ACHN (cell line): ENCODE measurements at regions not wholly inside any gene's neighbourhood (a gene's known extent, or its start where the extent isn't known, plus 50 kb on each side); places are given as distances from the start of the nearest gene placed in this dataset.

Experiments used
- DNase-seq: peaks from one replicate; pipeline ENCODE4 v3.0.0-alpha.2; 2015
- in situ Hi-C: cut with HindIII; loops from 2 replicates; pipeline ENCODE4 v1.10.0; 2017; ENCODE audit warnings: low sequenced_read_pairs, low pct_ligation_motif_present, low pct_unique_long_range_greater_than_20kb

DNA sequence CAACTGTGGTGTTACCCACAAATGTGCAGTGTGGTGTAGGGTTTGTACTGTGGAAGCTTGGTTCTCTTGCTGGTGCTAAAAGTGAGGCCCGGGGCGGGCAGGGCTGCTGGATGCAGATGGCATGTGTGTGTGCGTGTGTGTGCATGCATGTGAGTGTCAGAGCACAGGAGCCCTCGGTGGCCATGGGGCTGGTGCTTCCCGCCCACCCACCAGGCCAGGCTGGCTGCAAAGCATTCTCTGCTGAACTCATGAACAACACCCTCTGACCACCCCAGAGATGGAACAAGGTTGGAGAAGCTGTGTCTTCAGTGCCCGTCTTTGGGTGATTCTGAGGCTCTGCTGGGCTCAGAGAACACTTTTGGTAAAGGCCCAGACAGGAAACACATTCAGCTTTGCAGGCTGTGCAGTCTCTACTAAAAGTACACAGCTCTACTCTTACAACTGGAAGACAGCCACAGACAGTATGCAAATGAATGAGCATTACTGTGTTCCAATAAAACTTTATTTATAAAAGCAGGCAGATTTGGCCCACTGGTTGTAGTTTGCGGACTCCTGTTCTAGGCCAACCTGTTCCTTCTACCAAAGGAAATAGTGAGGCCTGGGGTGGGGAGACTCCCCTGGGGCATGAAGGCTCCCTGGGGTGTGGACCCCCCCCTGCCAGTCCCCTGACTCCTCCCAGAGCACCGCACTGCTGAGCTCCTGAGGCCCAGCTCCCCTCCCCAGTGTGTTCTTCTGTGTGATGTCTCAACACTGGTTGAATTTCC, 225.3 kb upstream of the HDAC4 start:
- in situ Hi-C loops = no loop called here

DNA sequence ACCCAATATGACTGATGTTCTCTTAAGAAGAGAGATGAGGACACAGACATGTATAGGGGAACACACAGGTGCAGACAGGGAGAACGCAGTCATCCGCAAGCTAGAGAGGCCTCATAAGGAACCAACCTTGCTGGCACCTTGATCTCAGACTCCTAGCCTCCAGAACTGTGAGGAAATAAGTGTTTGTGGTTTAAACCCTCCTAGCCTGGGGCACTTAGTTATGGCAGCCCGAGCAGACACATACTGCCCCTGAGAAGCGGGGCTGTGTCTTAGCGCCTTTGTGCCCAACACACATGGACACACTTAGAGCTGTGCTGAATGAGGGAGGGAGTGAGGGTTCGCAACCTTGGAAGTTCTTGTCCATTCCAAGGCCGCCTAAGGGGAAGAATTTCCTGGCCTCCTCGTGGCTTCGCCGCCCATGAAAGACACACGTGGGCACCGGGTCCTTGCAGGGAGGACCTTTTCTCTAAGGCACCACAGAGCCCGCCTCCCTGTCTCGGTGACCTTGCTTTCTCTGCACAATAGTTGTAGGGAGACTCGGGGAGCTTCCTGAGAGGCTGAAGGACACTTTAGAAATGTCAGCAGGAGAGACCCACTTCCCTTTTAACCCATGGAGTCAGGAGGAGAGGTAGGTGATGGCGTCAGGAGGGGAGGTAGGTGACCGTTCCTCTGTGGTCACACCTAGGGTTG, 224.5 kb upstream of the HDAC4 start:
- in situ Hi-C loops = no loop called here

More for the DNA sequence above, 225.3 kb upstream of the HDAC4 start:
- no peak for DNase-seq

DNA sequence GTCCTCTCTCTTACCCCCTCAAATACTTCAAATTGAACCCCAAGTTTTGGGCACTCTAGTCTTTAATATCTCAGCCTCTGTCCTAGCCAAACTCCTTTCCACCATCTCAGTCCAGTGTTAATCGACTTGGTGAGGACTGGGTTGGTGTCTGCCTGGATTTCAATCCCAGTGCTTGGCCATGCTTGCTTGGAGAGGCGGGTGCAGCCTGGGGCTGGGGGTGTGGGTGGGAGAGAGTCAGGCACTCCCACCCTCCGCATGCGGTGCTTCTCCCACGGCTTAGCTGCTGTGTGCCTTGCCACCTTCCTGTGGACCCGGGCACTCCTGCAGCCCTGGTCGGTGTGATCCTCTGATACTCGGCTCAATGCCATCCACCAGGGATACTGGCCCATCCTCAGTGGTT, 220.8 kb upstream of the HDAC4 start:
- DNase-seq = no peak
- in situ Hi-C loops = no loop called here

More for the DNA sequence above, 224.5 kb upstream of the HDAC4 start:
- DNase-seq = no peak

DNA sequence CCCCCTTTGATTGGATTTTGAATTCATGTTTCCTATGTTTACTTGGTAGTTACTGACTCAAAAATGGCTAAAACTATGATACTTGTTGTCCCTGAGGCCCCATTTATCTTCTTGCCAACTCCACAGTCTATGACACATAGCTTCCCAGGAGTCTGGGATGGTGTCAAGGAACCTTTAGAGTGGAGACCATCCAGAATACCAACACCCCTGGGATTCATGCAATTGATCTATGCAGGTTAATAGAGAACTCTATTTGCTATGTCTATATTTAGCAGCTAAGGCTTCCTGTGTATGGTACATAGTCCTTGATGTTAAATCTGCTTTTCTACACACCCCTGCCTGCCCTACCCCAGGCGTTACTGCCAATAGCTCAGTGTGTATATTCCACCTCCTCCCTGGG, 218.5 kb upstream of the HDAC4 start:
- in situ Hi-C loops = no loop called here
- no peak for DNase-seq

DNA sequence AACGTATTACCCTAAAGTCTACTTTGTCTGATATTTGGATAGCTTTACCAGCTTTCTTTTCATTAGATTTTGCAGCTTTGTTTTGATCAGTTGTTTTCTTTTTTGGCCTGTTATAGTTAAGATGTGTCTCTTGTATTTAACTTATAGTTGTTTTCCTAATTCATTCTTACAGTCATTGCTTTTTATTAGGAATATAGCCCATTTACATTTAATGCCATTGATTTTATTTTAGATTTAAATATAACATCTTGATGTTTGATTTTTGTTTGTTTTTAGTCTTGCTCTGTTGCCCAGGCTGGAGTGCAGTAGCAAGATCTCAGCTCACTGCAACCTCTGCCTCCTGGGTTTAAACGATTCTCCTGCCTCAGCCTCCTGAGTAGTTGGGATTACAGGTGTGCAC, 215.9 kb upstream of the HDAC4 start:
- in situ Hi-C loops = no loop called here
- no peak for DNase-seq

DNA sequence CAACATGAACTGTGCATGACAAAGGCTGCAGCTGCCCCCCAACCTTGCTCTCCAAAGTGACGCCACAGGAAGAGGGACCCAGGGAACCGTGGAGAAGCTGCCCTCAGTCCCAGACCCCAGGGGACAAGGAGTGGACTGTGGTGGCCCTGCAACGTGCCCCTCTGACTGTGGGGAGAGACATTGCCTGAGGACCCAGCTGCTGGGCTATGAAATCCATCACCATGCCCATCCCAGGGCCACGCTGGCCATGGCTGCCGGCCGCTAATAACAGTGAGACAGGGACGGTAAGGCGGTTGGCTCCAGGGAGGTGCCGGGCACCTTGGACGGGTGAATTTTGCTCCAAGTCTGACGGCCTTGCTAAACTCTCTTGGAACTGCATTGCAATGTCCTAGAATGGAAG, 211.3 kb upstream of the HDAC4 start:
- DNase-seq = no peak
- in situ Hi-C loops = no loop called here

DNA sequence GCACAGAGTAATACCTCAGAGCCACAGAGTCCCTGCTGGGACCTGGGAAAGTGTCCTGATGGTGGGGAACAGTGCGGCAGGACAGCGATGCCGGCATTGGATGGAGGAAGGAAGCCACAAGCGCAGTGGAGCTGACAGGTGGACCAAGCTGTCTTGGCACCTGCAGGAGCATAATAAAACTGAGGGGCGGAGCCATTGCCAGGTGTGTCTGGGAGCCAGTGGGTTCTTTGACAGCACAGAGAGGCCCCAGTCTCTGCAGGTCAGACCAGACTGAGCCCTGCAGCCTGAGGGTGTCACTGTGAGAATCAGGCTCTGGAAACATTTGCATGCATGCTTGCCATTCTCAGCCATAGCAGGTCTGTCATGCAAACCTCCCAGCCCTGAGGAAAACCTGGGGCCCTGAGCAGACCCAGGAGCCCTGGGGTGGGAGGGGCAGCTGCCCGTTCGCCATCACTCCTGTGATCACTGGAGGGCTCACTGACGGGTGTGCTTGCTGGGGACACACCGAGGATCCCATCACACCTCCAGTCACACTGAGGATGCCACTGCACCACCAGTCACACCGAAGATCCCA, 210.5 kb upstream of the HDAC4 start:
- DNase-seq = no peak
- in situ Hi-C loops = no loop called here

DNA sequence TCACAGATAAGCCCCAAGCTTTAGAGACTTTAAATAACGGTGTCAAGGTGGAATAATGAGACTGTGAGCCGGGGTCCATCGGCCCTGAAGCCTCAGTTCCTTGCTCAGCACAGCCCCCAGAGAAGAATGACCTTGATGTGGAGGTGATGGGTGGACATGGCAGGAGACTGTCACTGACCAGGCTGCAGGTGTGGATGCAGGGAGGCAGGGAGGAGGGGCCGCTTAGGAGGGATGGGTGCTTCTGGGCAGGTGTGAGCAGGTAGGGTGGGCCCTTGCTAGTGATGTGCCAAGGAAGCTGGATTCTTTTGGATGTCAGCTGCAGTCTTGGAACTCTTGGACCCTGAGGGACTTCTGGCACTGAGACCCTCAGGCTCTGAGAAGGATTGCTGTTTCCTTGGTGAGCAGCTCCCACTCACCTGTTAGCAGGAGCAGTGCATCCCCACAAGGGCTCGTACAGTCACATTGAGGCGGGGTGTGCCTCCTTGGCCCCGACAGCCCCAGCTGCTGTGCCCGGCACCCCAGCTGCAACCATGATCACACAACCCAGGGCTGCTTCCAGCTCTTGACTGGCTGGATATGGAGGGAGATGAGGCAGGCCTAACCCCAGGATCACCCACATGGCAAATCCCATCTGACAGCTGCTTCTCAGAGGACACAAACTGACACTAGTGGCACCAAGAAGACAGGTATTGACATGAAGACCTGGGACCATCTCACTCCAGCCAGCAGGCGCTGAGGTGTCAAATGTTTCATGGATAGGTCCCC, 209.8 kb upstream of the HDAC4 start:
- no peak for DNase-seq
- in situ Hi-C loops = no loop called here

DNA sequence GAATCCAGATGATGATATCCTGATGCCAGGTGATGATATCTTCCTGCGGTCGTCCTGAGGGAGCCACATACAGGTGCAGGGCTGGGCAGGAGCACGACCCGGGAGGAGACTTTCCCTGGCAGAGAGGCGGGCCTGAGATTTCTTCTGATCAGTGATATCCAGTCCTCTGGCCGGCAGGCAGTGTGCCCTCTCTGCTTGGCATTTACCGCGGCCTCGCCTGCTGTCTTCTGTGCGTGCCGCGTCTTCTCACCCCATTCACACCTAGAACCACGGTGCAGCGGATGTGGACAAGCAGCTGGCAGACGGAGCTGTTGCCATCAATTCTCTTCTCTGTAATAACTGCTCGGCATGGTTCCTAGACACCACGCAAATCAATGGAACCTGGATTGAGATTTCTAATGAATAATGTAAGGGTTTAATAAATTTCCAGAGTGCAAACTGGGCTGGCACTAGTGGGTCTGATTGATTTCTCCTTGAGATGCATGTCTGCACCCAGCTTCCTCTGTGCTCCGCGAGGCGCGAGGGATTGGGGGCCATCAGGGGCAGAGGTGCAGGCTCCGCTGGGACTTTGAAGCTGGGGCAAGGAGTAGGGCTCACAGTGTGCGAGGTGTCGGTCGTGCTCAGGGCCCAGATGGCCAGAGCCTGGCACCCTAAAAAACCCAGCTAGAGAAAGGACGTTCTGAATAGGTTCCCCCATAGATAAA, 208.9 kb upstream of the HDAC4 start:
- DNase-seq = no peak
- in situ Hi-C loops = no loop called here

DNA sequence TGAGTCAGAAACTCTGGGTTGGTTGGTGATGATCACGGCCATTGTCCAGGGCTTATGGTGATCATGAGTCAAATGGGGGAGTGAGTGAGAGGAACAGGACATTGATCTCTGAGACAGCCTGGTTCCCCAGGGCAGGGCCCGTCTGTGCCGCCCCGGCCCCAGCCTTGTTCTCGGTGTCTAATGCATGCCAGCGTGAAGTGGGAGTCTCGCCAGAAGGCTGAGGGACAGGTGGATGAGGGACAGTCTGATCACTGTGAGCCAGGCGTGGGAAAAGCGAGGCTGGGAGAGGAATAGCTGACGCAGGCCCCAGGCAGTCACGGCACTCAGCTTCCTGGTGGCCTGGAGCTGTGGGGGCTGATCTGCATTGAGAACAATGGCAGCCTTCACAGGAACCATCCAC, 208.3 kb upstream of the HDAC4 start:
- in situ Hi-C loops = no loop called here
- DNase-seq = no peak

DNA sequence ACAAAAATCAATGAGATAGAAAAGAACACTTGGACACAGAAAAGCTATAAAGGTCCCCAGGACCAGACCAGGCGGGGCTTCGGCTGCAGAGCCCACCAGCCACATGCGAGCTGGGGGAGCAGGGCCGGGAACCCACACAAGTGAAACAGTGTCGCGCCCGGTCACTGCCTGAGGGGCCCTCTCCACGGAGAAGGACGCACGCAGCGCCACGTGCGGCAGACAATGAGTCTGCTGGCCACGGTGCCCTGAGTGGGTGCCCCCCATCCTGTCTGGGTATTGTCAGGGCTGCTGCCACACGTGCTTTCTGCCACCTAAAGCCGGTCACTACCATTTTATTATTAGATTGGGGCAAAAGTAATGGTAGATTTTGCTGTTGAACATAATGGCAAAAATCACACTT, 207.9 kb upstream of the HDAC4 start:
- DNase-seq = no peak
- in situ Hi-C loops = no loop called here

DNA sequence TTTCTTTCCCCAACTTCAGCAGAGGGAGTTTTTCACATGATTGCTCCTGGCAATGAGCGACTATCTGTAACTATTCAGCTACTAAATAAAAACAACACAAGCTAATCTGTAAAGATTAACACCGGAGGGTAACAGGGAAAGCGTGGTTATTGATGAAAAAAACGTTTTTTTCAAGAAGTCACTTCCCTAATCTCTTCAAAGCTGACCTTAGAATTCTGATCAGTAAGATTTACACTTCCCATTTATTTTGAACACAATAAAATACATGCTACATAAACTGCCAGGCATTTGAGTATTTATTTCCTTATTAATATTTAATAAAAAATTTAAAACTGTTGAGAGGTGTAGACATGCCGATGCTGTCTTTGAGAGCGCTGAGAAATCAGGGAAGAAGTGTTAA, 207.4 kb upstream of the HDAC4 start:
- DNase-seq = no peak
- in situ Hi-C loops = no loop called here

DNA sequence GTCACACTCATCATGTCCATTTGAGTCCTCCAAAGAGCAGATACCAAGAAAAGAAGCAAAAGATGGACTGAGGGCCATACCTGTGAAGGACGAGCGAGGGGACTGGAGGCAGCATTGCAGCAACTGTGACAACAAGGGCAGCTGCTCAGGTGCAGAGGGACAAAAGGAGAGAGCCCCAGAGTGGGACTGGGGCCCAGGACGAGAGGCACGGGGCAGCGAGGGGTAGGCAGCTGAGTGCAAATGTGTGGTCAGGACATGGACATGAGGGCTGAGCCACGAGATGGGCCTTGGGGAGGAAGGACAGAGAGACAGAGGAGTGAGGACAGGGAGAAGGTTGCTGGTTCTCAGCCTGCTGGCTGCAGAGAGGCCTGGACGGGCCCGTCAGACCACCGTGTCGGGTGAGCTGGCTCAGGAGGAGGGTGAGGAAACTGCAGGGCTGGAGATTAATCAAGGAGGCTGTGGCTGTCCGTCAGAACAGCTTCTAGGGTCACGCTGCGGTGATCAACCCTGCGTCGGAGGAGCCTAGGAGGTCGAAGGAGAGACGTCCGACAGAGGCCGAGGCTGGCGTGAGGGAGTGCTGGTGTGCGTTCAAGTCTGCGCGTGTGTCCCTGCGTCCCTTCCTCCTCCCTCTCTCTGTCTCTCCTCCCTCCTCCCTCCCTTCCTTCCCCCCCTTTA, 206.8 kb upstream of the HDAC4 start:
- in situ Hi-C loops = no loop called here
- DNase-seq = no peak

DNA sequence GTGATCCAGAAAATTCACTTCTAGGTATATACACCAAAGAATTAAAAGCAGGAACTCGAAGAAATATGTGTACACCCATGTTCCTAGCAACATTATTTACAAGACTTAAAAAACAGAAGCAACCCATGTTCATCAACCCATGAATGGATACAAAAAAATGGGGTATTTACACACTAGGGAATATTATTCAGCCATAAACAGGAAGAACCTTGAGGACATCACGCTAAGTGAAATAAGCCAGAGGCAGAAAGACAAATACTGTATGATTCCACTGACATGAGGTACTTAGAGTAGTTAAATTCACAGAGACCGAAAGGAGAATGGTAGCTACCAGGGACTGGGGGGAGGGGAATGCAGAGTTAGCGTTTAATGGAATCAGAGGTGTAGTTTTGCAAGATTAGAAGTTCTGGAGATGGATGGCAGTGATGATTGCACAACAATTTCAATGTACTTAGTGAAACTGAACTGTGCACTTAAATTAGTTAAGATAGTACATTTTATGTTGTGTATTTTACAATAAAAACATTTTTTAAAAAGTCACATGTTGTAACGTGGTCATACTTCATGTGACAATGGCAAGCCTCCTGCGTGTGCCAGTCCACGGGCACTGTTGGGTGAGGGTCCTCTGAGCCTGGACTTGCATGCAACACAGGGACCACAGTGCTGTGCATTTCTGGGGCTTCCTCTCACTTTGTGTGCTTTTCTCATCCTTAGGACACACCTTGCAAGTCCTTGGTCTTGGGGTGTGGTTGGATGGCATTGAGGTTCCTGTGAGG, 206.1 kb upstream of the HDAC4 start:
- in situ Hi-C loops = no loop called here
- DNase-seq = no peak

DNA sequence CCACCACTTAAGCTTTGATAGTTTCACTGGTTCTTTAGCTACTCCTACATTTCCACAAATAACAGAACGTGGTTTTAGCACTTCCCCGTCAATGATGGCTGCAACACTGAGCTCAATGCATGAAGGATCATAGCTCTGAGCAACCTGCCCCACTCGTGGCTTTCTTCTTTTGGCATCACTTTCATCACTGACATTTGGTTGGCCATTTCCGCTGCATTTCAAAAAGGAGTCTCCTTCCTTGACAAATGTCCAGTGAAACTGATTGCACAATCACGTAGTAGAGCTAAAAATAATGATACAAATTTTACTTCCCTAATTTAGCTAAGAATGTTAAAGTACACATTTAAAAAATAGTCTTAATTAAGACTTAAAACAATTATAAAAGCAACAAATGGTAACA, 205.2 kb upstream of the HDAC4 start:
- in situ Hi-C loops = no loop called here

DNA sequence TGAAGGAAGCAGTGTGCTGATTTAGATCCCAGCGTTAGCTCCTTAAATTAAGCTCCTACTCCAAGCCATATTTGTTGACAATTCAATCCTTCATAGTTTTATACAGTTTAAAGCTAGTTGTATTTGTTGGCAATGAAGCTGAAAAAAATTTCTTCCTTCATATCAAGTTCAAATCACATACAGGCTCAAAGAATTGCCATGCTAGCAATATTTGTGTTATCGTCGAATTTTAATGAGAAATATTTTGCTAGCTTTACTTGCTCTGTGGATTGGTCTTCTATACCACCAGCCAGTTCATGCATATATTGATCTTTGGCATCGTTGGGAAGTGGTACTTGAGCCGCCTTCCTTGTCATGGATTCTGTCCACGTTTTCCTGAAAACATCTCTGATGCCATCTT, 204.6 kb upstream of the HDAC4 start:
- DNase-seq = no peak
- in situ Hi-C loops = no loop called here

More for the DNA sequence above, 205.2 kb upstream of the HDAC4 start:
- no peak for DNase-seq

DNA sequence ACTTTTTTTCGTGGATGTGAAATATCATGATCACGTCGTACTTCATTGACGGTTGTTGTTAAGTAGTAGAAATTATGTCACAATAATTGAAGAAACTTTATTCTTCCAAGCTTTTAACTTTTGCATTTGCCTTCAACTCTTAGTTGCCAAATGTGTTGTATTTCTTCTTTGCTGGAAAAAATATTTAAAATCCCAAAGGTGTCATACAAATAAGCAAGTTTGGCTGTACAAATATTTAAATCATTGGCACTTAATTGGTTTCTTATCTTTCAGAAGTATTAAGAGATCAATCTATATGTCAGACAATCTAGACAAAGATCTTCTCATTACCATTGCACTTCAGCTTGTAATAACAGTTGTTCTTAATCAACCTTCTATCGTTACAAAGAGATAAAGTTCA, 204.0 kb upstream of the HDAC4 start:
- no peak for DNase-seq
- in situ Hi-C loops = no loop called here
